Endothelial cell of umbilical vein (primary cell): ENCODE measurements at regions not wholly inside any gene's neighbourhood (a gene's known extent, or its start where the extent isn't known, plus 50 kb on each side); places are given as distances from the start of the nearest gene placed in this dataset.

Experiments
- BruUV-seq: library from RNA; stranded (reverse); fragments of 400-500 nt; replicated peaks from 2 replicates; lab custom pipeline; 2021; lab: Mats Ljungman, UMichigan
- CTCF ChIA-PET: fragments of 300-600, 350-600 bp; sonication (Branson Sonifier 250); formaldehyde crosslinking; loops from one replicate; lab custom pipeline; 2021; ENCODE audit warnings: antibody characterized with exemption, inconsistent platforms; lab: Charles Lee
- POLR2A ChIA-PET: fragments of 300-600, 350-600 bp; sonication (Branson Sonifier 250); formaldehyde crosslinking; loops from one replicate; lab custom pipeline; 2021; ENCODE audit warnings: antibody characterized with exemption, inconsistent platforms; lab: Charles Lee
- DNase-seq: peaks from one replicate; pipeline ENCODE4 v3.0.0-alpha.2; 2011; ENCODE audit warnings: low read depth, low spot score
- FAIRE-seq: peaks from 2 replicates; lab custom pipeline; 2011; peaks lifted over from hg19 to GRCh38; lab: Jason Lieb, UNC
- H2AFZ ChIP-seq: 2 replicates; pipeline ENCODE4 v1.6.0; 2012; ENCODE audit warnings: low read depth, low read length, control low read depth, inconsistent platforms
- H3K27ac ChIP-seq: 2 replicates; pipeline ENCODE4 v1.5.1; 2011; ENCODE audit warnings: low read depth, mild to moderate bottlenecking, control low read depth, low read length, moderate library complexity; ENCODE audit not compliant: insufficient read depth
- H3K27me3 ChIP-seq, 2 experiments: 2 replicates each; pipeline versions ENCODE4 v1.6.0 to v1.6.1; 2011; ENCODE audit warnings: low read length in 2 of 2, mixed read lengths in 1 of 2; ENCODE audit not compliant: control insufficient read depth in 2 of 2, insufficient read depth in 2 of 2
- H3K36me3 ChIP-seq, 2 experiments: 2 replicates in 1 of 2; 3 replicates in 1 of 2; pipeline ENCODE4 v1.5.1; 2011; ENCODE audit warnings: low read length in 2 of 2, mild to moderate bottlenecking in 1 of 2, moderate library complexity in 1 of 2; ENCODE audit not compliant: control insufficient read depth in 2 of 2, insufficient read depth in 2 of 2; ENCODE audit errors: extremely low read depth in 1 of 2
- H3K4me1 ChIP-seq: 3 replicates; pipeline ENCODE4 v1.5.1; 2011; ENCODE audit warnings: mild to moderate bottlenecking, low read length; ENCODE audit not compliant: control insufficient read depth, insufficient read depth; ENCODE audit errors: extremely low read depth
- H3K4me2 ChIP-seq: 2 replicates; pipeline ENCODE4 v1.6.1; 2011; ENCODE audit warnings: low read length, control low read depth, mixed read lengths; ENCODE audit not compliant: insufficient read depth
- H3K4me3 ChIP-seq, 3 experiments: fragments of 200-600 bp in 1 of 3; sonication (generic), shearing (Covaris generic) in 1 of 3; replicated peaks in 1 of 3; 2 replicates each; pipeline ENCODE4 v1.5.1; 2011 to 2016; ENCODE audit warnings: control low read depth in 3 of 3, low read length in 3 of 3, mild to moderate bottlenecking in 2 of 3, inconsistent platforms in 1 of 3, low read depth in 1 of 3, moderate library complexity in 1 of 3; ENCODE audit not compliant: insufficient read depth in 1 of 3
- H3K79me2 ChIP-seq: 2 replicates; pipeline ENCODE4 v1.6.0; 2012; ENCODE audit warnings: low read length, inconsistent platforms; ENCODE audit not compliant: control insufficient read depth, insufficient read depth
- H3K9ac ChIP-seq: replicated peaks from 2 replicates; pipeline ENCODE3; 2011; ENCODE audit warnings: low read length, control low read depth; ENCODE audit not compliant: insufficient read depth; ENCODE audit errors: extremely low read depth
- H3K9me1 ChIP-seq: replicated peaks from 3 replicates; pipeline ENCODE4 v1.6.0; 2011; ENCODE audit warnings: mild to moderate bottlenecking, low read length; ENCODE audit not compliant: control insufficient read depth, insufficient read depth; ENCODE audit errors: extremely low read depth
- H3K9me3 ChIP-seq: replicated peaks from 2 replicates; pipeline ENCODE4 v1.5.1; 2012; ENCODE audit warnings: low read length, inconsistent platforms; ENCODE audit not compliant: control insufficient read depth, insufficient read depth
- H4K20me1 ChIP-seq: replicated peaks from 2 replicates; pipeline ENCODE3; 2011; ENCODE audit warnings: mild to moderate bottlenecking, low read length; ENCODE audit not compliant: control insufficient read depth, insufficient read depth; ENCODE audit errors: extremely low read depth
- EZH2 ChIP-seq: IDR thresholded peaks from 2 replicates; pipeline ENCODE4 v1.6.1; 2012; ENCODE audit warnings: borderline replicate concordance, low read depth, mild to moderate bottlenecking, moderate library complexity, low read length, inconsistent platforms; ENCODE audit not compliant: severe bottlenecking
- FOS ChIP-seq: IDR thresholded peaks from 2 replicates; pipeline ENCODE4 v1.6.1; 2011; ENCODE audit warnings: mild to moderate bottlenecking, low read length, moderate library complexity, borderline replicate concordance; ENCODE audit not compliant: insufficient read depth
- JUN ChIP-seq: IDR thresholded peaks from 2 replicates; pipeline ENCODE4 v1.6.1; 2011; ENCODE audit warnings: borderline replicate concordance, low read depth; ENCODE audit not compliant: insufficient read length, insufficient read depth
- MYC ChIP-seq: IDR thresholded peaks from one replicate; pipeline ENCODE4 v1.6.1; 2011; ENCODE audit warnings: mild to moderate bottlenecking, low read depth, low read length
- POLR2A ChIP-seq: IDR thresholded peaks from 2 replicates; pipeline ENCODE4 v1.6.1; 2012; ENCODE audit warnings: low read depth, mild to moderate bottlenecking, control low read depth, low read length
- POLR2AphosphoS5 ChIP-seq: IDR thresholded peaks from 2 replicates; pipeline ENCODE4 v1.6.1; 2012; ENCODE audit warnings: low read depth, mild to moderate bottlenecking, control low read depth, low read length, moderate library complexity; ENCODE audit not compliant: insufficient read depth
- dilution Hi-C: fragments of 300-500 bp; cut with MboI; formaldehyde crosslinking; loops from one replicate; pipeline ENCODE4 v1.15.0; 2019; ENCODE audit warnings: low sequenced_read_pairs; ENCODE audit not compliant: extremely low pct_ligation_motif_present
- intact Hi-C: fragments of 100-400 bp; cut with micrococcal nuclease; formaldehyde crosslinking; loops from one replicate; pipeline ENCODE4 v1.10.0; 2022
- TF ChIP-seq, protein P1 (sequence below), 2 donors: IDR thresholded peaks; 1 replicate in 1 of 2; 2 replicates in 1 of 2; pipeline ENCODE4 v1.5.1; 2011; ENCODE audit warnings: low read length in 2 of 2, mild to moderate bottlenecking in 2 of 2, moderate library complexity in 2 of 2, control low read depth in 1 of 2, inconsistent platforms in 1 of 2, low read depth in 1 of 2; ENCODE audit not compliant: insufficient read depth in 1 of 2; ENCODE audit errors: extremely low read depth in 1 of 2

DNA sequence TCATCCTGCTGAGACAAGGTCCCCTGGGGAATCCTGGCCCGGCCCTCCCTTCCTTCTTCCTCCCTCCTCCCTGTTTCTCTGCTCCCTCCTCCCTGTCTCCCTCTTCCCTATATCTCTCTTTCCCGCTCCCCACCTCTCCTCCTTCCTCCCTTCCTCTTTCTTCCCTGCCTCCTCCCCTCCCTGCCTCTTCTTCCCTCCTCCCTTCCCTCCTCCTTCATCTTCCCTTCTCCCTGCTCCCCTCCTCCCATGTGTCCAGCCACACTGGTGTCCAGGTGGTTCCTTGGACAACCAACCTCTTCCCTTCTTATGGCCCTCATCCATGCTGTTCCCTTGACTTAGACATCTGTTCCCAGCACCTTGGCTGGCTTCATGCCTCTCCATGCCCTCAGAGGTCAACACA is 258.1 kb downstream of the MN1 start:
- Histone ChIP-seq H3K4me3 (no peak overlapping the region), H3K27me3 (peaks cover 2 to 3% of the 10 kb centered on the region in 2 experiments), H3K4me2 (no peak overlapping the region), H3K27ac (no peak overlapping the region), H3K36me3 (no peaks in the 10 kb centered on the region), H3K9ac (no peak overlapping the region), H3K9me3 (no peaks in the 10 kb centered on the region), H3K79me2 (no peaks in the 10 kb centered on the region), H4K20me1 (no peaks in the 10 kb centered on the region), H3K9me1 (no peaks in the 10 kb centered on the region), H2AFZ (no peak overlapping the region), H3K4me1 (no peaks in the 10 kb centered on the region)
- intact Hi-C loops (no loop called here), dilution Hi-C loops (no loop called here)
- no peak for FAIRE-seq
- CTCF ChIA-PET: no interaction called here
- no TSS peak for BruUV-seq
- TF ChIP-seq MYC: no peak
- no peak for TF ChIP-seq EZH2
- TF ChIP-seq POLR2A: no peak
- no peak for TF ChIP-seq POLR2AphosphoS5
- no peak for TF ChIP-seq FOS
- TF ChIP-seq, protein P1, sequence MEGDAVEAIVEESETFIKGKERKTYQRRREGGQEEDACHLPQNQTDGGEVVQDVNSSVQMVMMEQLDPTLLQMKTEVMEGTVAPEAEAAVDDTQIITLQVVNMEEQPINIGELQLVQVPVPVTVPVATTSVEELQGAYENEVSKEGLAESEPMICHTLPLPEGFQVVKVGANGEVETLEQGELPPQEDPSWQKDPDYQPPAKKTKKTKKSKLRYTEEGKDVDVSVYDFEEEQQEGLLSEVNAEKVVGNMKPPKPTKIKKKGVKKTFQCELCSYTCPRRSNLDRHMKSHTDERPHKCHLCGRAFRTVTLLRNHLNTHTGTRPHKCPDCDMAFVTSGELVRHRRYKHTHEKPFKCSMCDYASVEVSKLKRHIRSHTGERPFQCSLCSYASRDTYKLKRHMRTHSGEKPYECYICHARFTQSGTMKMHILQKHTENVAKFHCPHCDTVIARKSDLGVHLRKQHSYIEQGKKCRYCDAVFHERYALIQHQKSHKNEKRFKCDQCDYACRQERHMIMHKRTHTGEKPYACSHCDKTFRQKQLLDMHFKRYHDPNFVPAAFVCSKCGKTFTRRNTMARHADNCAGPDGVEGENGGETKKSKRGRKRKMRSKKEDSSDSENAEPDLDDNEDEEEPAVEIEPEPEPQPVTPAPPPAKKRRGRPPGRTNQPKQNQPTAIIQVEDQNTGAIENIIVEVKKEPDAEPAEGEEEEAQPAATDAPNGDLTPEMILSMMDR (IDR thresholded peaks at IDR 0.05; ENCODE audit: extremely low read depth in 1 of 2, insufficient read depth in 1 of 2, low read depth in 1 of 2, low read length in 2 of 2): no peak
- no peak for TF ChIP-seq JUN
- POLR2A ChIA-PET: no interaction called here
- no peak for DNase-seq
